ENCODE measurements at regions not wholly inside any gene's neighbourhood (a gene's known extent, or its start where the extent isn't known, plus 50 kb on each side); places are given as distances from the start of the nearest gene placed in this dataset.

GRCh38 chr12:87782838-87783237, 246.4 kb downstream of the C12orf50 start:
- no peak for TF ChIP-seq CTCF (IDR thresholded peaks at IDR 0.05; ENCODE audit: low read length)
- no peak for TF ChIP-seq EZH2 (IDR thresholded peaks at IDR 0.05; ENCODE audit: borderline replicate concordance, low read length)

All from OCI-LY1 (cell line).